SK-N-SH treated with all-trans-retinoic acid at 6 μM for 48 hours (cell line): ENCODE measurements at regions not wholly inside any gene's neighbourhood (a gene's known extent, or its start where the extent isn't known, plus 50 kb on each side); places are given as distances from the start of the nearest gene placed in this dataset.

Experiments used
- BACH2 ChIP-seq: fragments of 250-450 bp; sonication (Bioruptor Pico); IDR thresholded peaks from 2 replicates; pipeline ENCODE4 v1.9.0; 2021; ENCODE audit warnings: mild to moderate bottlenecking, borderline replicate concordance
- CREB5 ChIP-seq: fragments of 250-450 bp; sonication (Bioruptor Pico); IDR thresholded peaks from 2 replicates; pipeline ENCODE4 v1.5.1; 2020; ENCODE audit warnings: low read depth, mild to moderate bottlenecking, moderate library complexity
- CSRNP3 ChIP-seq: fragments of 250-450 bp; sonication (Bioruptor Pico); IDR thresholded peaks from 2 replicates; pipeline ENCODE4 v1.5.1; 2021; ENCODE audit warnings: mild to moderate bottlenecking, moderate library complexity
- GLIS3 ChIP-seq: fragments of 250-450 bp; sonication (Bioruptor Pico); IDR thresholded peaks from 2 replicates; pipeline ENCODE4 v1.5.0; 2020; ENCODE audit warnings: mild to moderate bottlenecking, moderate library complexity
- ISL1 ChIP-seq: fragments of 250-450 bp; sonication (Bioruptor Pico); IDR thresholded peaks from 2 replicates; pipeline ENCODE4 v2.1.2; 2022; ENCODE audit warnings: mild to moderate bottlenecking, moderate library complexity
- ZFP30 ChIP-seq: fragments of 450-650 bp; formaldehyde crosslinking; IDR thresholded peaks from 2 replicates; pipeline ENCODE4 v1.5.0; 2022; ENCODE audit warnings: mild to moderate bottlenecking, moderate library complexity
- TF ChIP-seq, protein P1 (sequence below): fragments of 250-450 bp; sonication (Bioruptor Pico); IDR thresholded peaks from 2 replicates; pipeline ENCODE4 v1.5.0; 2020; ENCODE audit warnings: mild to moderate bottlenecking, moderate library complexity

- TF ChIP-seq CREB5 (CRISPR knock-in tag) (no peak), GLIS3 (CRISPR knock-in tag) (no peak), BACH2 (CRISPR knock-in tag) (no peak), ZFP30 (CRISPR knock-in tag) (no peak), ISL1 (CRISPR knock-in tag) (no peak), CSRNP3 (CRISPR knock-in tag) (no peak)
- TF ChIP-seq, protein P1, sequence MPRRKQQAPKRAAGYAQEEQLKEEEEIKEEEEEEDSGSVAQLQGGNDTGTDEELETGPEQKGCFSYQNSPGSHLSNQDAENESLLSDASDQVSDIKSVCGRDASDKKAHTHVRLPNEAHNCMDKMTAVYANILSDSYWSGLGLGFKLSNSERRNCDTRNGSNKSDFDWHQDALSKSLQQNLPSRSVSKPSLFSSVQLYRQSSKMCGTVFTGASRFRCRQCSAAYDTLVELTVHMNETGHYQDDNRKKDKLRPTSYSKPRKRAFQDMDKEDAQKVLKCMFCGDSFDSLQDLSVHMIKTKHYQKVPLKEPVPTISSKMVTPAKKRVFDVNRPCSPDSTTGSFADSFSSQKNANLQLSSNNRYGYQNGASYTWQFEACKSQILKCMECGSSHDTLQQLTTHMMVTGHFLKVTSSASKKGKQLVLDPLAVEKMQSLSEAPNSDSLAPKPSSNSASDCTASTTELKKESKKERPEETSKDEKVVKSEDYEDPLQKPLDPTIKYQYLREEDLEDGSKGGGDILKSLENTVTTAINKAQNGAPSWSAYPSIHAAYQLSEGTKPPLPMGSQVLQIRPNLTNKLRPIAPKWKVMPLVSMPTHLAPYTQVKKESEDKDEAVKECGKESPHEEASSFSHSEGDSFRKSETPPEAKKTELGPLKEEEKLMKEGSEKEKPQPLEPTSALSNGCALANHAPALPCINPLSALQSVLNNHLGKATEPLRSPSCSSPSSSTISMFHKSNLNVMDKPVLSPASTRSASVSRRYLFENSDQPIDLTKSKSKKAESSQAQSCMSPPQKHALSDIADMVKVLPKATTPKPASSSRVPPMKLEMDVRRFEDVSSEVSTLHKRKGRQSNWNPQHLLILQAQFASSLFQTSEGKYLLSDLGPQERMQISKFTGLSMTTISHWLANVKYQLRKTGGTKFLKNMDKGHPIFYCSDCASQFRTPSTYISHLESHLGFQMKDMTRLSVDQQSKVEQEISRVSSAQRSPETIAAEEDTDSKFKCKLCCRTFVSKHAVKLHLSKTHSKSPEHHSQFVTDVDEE (CRISPR knock-in tag) = no peak
Observed at GRCh38 chr20:24289737-24290481, 179.5 kb upstream of the SYNDIG1 start.
